NCI-H524 treated with DMSO at 0.1 percent for 48 hours (cell line): ENCODE measurements at regions not wholly inside any gene's neighbourhood (a gene's known extent, or its start where the extent isn't known, plus 50 kb on each side); places are given as distances from the start of the nearest gene placed in this dataset.

Experiments
- DNase-seq: peaks from one replicate; lab custom pipeline; 2025; lab: John Stamatoyannopoulos, UW

- DNase-seq = no peak
These were observed 72.2 kb downstream of the PRDM9 start for GRCh38 chr5:23579566-23579965.

- no peak for DNase-seq
These were observed 75.7 kb downstream of the PRDM9 start for GRCh38 chr5:23583081-23583480.

- DNase-seq = no peak
These were observed 81.5 kb downstream of the PRDM9 start for GRCh38 chr5:23588841-23589326.

- DNase-seq = no peak
These were observed 83.8 kb downstream of the PRDM9 start for GRCh38 chr5:23591250-23591649.

- no peak for DNase-seq
These were observed 99.5 kb downstream of the PRDM9 start for GRCh38 chr5:23606927-23607326.

DNA sequence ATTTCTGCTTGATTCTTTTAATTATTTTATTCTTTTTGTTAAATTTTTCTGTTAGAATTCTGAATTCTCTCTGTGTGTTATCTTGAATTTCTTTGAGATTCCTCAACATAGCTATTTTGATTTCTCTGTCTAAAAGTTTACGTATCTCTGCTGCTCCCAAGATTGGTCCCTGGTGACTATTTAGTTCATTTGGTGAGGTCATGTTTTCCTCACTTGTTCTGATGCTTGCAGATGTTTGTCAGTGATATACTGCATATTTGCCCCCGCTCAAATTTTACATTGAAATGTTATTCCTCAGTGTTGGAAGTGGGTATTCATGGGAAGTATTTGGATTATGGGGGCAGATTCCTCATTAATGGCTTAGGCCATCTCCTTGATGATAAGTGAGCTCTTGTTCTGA, 105.3 kb downstream of the PRDM9 start:
- no peak for DNase-seq

GRCh38 chr5:23613566-23613965, 106.2 kb downstream of the PRDM9 start:
- no peak for DNase-seq

DNA sequence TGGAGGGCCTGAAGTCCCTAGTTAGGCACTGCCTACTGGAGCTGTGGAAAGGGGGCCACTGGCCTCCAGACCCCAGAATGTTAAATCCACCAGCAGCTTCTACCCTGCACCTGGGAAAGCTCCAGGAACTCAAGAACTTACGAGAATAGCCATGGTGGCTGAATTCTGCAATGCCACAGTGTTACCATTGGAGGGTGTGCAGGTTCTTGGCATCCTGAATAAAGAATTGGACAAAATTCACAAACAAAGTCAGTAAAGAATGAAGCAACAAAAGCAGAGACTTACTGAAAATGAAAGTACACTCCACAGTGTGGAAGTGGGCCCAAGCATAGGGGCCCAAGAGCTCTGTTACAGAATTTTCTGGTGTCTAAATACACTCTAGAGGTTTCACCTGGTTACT, 107.0 kb downstream of the PRDM9 start:
- DNase-seq = no peak

DNA sequence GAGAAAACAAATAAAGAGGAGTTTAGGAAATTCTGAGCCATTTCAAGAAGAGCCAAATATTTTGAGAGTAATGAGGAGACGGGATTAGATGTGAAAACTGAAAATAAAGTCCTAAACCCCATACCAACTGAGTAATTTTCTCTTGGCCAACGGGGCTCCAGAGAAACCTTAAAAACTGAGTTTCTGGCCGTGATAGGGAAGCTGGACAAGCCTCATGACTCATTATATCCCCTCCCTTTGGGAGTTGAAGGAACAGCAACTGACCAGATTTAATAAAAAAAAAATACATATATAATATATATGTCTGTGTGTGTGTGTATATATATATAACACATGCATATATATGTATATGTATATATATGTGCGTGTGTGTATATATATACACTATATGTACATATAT, 119.6 kb downstream of the PRDM9 start:
- DNase-seq = no peak

DNA sequence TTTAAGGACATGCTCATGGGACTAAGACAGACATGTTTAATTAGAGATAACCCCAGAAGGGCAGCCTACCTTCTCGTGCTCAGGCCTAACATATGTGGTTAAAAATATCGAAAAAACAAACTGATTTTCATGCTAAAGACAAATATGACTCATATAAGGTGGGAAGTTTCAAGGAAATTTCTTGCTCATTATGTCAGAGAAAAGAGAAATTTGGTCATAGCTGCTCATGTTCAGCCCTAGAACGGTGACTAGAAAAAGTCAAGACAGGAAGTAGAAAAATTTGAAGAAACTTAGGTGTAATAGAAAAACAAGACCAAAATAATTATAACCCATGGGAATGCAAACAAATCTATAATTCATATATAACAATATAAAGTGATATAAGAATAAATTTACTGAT, 120.6 kb downstream of the PRDM9 start:
- no peak for DNase-seq

- no peak for DNase-seq
These were observed 122.0 kb downstream of the PRDM9 start for GRCh38 chr5:23629396-23629795.

DNA sequence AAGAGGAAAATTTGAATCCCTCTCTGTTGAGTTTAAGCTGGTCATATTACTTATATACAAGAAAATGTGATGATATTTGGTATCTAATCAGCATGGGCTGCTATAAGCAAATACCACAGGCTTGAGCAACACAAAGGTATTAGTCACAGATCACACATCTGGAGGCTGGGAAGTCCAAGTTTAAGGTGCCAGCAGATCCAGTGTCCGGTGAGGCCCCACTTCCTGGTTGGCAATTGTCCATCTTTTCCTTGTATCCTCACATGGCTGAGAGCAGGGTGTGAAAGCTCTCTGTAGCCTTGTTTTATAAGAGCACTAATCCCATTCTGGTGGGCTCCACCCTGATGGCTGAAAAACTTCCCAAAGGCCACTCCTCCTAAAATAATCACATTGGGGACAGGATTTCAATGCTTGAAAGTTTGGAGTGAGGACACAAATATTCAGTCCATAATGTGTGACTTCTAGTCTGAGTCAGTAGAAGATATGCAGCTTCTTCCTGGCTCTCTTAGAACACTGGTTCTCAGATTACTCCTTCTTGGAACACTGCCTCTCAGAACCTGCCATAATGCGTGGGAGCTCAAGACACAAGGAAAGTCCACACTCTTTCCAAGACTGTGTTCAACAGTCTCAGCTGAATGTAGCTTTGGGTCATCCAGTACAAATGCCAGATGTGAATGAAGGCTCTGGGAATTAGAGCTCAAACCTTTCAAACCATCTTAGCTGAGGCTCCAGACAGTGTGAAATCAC, 124.1 kb downstream of the PRDM9 start:
- no peak for DNase-seq

DNA sequence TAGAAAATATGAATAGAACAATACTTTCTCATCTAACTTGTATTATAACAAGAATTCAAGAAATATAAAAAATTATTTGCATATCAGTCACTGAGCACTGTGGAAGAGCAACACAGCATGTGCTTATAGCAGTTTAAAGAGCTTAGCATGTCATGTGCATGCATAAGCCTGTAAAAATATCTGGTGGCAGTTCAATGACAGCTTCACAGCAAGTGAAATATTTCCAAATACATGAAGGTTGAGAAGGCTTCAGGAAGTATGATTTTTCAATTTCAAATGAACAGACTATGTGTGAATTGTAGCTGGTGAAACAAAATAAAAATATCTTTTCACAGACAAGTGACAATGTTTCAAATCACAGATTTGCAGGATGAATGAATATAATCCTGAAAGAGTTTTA, 128.5 kb downstream of the PRDM9 start:
- DNase-seq = no peak

DNA sequence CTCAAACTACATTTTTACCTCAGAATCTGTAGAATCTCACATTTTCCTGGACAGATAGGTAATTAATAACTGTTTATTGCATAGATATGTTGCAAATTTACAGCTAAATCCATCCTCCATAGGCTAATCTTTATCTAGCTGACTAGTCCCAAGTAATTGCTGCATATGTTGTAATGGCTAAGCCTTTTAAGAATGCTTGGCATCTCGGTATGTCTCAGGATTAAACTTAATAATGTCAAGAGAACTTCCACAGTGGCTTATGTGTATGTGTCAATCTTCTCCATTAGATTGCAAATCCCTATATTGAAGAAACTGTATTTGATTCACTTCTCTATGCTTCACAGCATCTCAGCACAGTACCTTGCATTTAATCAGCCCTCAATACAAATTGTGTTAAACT, 131.9 kb downstream of the PRDM9 start:
- DNase-seq = peak; percentile 18

DNA sequence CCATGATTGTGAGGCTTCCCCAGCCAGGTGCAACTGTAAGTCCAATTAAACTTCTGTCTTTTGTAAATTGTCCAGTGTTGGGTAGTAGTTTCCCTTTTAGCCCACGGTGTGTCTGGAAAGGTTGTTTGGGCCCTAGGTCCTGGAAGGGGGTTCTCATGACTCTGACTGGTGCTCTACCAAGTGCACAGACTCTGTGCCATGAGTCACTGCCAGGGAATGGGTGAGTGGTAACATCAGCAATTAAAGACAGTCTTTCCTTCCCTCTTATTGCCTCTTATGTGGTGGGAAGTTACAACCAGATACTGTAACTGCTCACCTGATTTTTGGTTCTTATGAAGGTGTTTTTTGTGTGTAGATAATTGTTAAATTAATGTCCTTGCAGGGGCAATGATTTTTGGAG, 141.2 kb downstream of the PRDM9 start:
- DNase-seq = no peak

- DNase-seq = no peak
These were observed 142.2 kb downstream of the PRDM9 start for GRCh38 chr5:23649594-23649993.

DNA sequence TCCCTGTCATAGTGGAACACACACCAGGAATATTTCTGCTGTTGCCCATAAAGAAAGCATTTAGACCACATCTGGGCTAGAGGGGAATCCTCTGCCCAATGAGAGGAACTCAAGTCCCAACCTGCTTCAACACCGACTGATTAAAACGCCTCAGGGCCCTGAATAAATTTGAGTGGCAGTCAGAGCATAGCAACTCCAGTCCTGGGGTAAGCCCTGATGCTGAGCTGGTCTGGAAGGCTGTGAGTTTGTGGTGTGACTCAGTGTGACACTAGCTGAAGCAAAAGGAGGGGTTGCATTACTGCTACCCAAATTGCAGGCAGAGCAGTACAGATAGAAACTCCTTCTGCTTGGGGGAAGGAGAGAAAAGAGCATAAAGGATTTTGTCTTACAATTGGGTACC, 148.3 kb downstream of the PRDM9 start:
- no peak for DNase-seq

- DNase-seq = peak; percentile 96
These were observed 168.0 kb downstream of the PRDM9 start for GRCh38 chr5:23675456-23675855.

GRCh38 chr5:23677996-23678395, 170.6 kb downstream of the PRDM9 start:
- DNase-seq = no peak

GRCh38 chr5:23684103-23684502, 176.7 kb downstream of the PRDM9 start:
- DNase-seq = no peak

- no peak for DNase-seq
These were observed 196.8 kb downstream of the PRDM9 start for GRCh38 chr5:23703940-23704855.

GRCh38 chr5:23717486-23717885, 210.1 kb downstream of the PRDM9 start:
- DNase-seq = no peak

DNA sequence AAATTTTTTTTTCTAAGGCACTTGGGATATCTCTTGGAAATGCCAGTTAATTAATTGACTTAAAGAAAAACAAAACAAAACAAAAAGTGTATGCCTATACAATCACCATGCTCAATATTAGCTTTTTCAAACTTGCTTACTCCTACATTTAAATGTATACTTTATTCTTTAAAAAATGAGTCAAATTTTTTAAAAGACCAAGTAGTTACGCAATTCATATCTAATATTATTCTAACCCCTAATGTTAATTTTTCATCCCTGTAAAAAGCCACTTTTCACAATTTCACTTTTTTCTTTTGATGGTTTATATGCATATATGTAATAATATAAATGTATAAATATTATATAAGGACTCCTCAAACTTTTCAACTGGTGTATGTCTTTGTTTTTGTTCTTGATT, 211.2 kb downstream of the PRDM9 start:
- no peak for DNase-seq
